Osteoblast (primary cell): ENCODE measurements at regions not wholly inside any gene's neighbourhood (a gene's known extent, or its start where the extent isn't known, plus 50 kb on each side); places are given as distances from the start of the nearest gene placed in this dataset.

Experiments used
- DNase-seq: peaks from one replicate; pipeline ENCODE4 v3.0.0; 2011; ENCODE audit warnings: low spot score, mixed read lengths; ENCODE audit not compliant: insufficient read length; ENCODE audit errors: missing footprints
- H2AFZ ChIP-seq: 2 replicates; pipeline ENCODE4 v1.6.0; 2011; ENCODE audit warnings: mild to moderate bottlenecking, low read length
- H3K27ac ChIP-seq: 2 replicates; pipeline ENCODE4 v1.5.1; 2011; ENCODE audit warnings: mild to moderate bottlenecking, low read depth, low read length, moderate library complexity
- H3K27me3 ChIP-seq: 2 replicates; pipeline ENCODE4 v1.6.0; 2012; ENCODE audit warnings: mild to moderate bottlenecking, control low read depth, inconsistent platforms, low read length, moderate library complexity; ENCODE audit not compliant: insufficient read depth
- H3K36me3 ChIP-seq: 2 replicates; pipeline ENCODE4 v1.5.1; 2011; ENCODE audit warnings: mild to moderate bottlenecking, low read length, control low read depth, moderate library complexity; ENCODE audit not compliant: insufficient read depth
- H3K4me1 ChIP-seq: 2 replicates; pipeline ENCODE4 v1.5.1; 2011; ENCODE audit warnings: mild to moderate bottlenecking, low read length, control low read depth, moderate library complexity; ENCODE audit not compliant: insufficient read depth
- H3K4me2 ChIP-seq: 2 replicates; pipeline ENCODE4 v1.6.0; 2011; ENCODE audit warnings: mild to moderate bottlenecking, low read length; ENCODE audit not compliant: insufficient read depth
- H3K4me3 ChIP-seq: fragments of 200-600 bp; sonication (generic); 3 replicates; pipeline ENCODE4 v1.5.1; 2012; ENCODE audit warnings: mild to moderate bottlenecking, low read length, inconsistent platforms; ENCODE audit not compliant: insufficient read depth
- H3K79me2 ChIP-seq: 2 replicates; pipeline ENCODE4 v1.6.0; 2012; ENCODE audit warnings: mild to moderate bottlenecking, low read length, control low read depth, inconsistent platforms; ENCODE audit not compliant: insufficient read depth
- H3K9me3 ChIP-seq: 2 replicates; pipeline ENCODE4 v1.5.1; 2011; ENCODE audit warnings: low read depth, low read length, control low read depth
- H4K20me1 ChIP-seq: 2 replicates; pipeline ENCODE4 v1.6.0; 2012; ENCODE audit warnings: mild to moderate bottlenecking, low read length, control low read depth; ENCODE audit not compliant: insufficient read depth
- TF ChIP-seq, protein P1 (sequence below): IDR thresholded peaks from 2 replicates; pipeline ENCODE4 v1.5.1; 2011; ENCODE audit warnings: mild to moderate bottlenecking, low read depth, low read length, moderate library complexity; ENCODE audit errors: extremely low read depth

- H3K4me2 ChIP-seq = no peak overlapping the region
- no peak for DNase-seq
- H3K36me3 ChIP-seq = no peaks in the 10 kb centered on the region
- H4K20me1 ChIP-seq = no peaks in the 10 kb centered on the region
- no peaks in the 10 kb centered on the region for H3K27me3 ChIP-seq
- H3K79me2 ChIP-seq = no peaks in the 10 kb centered on the region
- H3K27ac ChIP-seq = no peak overlapping the region
- TF ChIP-seq, protein P1, sequence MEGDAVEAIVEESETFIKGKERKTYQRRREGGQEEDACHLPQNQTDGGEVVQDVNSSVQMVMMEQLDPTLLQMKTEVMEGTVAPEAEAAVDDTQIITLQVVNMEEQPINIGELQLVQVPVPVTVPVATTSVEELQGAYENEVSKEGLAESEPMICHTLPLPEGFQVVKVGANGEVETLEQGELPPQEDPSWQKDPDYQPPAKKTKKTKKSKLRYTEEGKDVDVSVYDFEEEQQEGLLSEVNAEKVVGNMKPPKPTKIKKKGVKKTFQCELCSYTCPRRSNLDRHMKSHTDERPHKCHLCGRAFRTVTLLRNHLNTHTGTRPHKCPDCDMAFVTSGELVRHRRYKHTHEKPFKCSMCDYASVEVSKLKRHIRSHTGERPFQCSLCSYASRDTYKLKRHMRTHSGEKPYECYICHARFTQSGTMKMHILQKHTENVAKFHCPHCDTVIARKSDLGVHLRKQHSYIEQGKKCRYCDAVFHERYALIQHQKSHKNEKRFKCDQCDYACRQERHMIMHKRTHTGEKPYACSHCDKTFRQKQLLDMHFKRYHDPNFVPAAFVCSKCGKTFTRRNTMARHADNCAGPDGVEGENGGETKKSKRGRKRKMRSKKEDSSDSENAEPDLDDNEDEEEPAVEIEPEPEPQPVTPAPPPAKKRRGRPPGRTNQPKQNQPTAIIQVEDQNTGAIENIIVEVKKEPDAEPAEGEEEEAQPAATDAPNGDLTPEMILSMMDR = no peak
- peaks cover 3% of the 10 kb centered on the region for H3K9me3 ChIP-seq
- H3K4me3 ChIP-seq = no peak overlapping the region
- H2AFZ ChIP-seq = no peak overlapping the region
- no peaks in the 10 kb centered on the region for H3K4me1 ChIP-seq
These were observed 361.5 kb upstream of the LARGE1 start for GRCh38 chr22:34281738-34282137.

- Histone ChIP-seq H3K27me3 (no peaks in the 10 kb centered on the region), H3K27ac (no peak overlapping the region), H3K36me3 (no peaks in the 10 kb centered on the region), H3K4me1 (no peaks in the 10 kb centered on the region), H3K4me2 (no peak overlapping the region), H2AFZ (no peak overlapping the region), H4K20me1 (no peaks in the 10 kb centered on the region), H3K9me3 (peaks cover 4% of the 10 kb centered on the region), H3K79me2 (no peaks in the 10 kb centered on the region), H3K4me3 (no peak overlapping the region)
- TF ChIP-seq, protein P1 = no peak
- DNase-seq = no peak
These were observed 363.6 kb upstream of the LARGE1 start for GRCh38 chr22:34283844-34284243.

- H3K9me3 ChIP-seq = peaks cover 4% of the 10 kb centered on the region
- no peak overlapping the region for H3K27ac ChIP-seq
- H3K4me2 ChIP-seq = no peak overlapping the region
- H2AFZ ChIP-seq = no peak overlapping the region
- no peaks in the 10 kb centered on the region for H3K4me1 ChIP-seq
- TF ChIP-seq, protein P1 = no peak
- no peaks in the 10 kb centered on the region for H4K20me1 ChIP-seq
- no peaks in the 10 kb centered on the region for H3K79me2 ChIP-seq
- no peak overlapping the region for H3K4me3 ChIP-seq
- no peaks in the 10 kb centered on the region for H3K36me3 ChIP-seq
- H3K27me3 ChIP-seq = no peaks in the 10 kb centered on the region
- DNase-seq = no peak
These were observed 373.0 kb upstream of the LARGE1 start for GRCh38 chr22:34293324-34293723.

GRCh38 chr22:34294476-34294875 lies 374.2 kb upstream of the LARGE1 start:
- Histone ChIP-seq H3K9me3 (peaks cover 4% of the 10 kb centered on the region), H3K4me2 (no peak overlapping the region), H3K4me1 (no peaks in the 10 kb centered on the region), H3K27ac (no peak overlapping the region), H3K79me2 (no peaks in the 10 kb centered on the region), H3K4me3 (no peak overlapping the region), H2AFZ (no peak overlapping the region), H3K27me3 (no peaks in the 10 kb centered on the region), H4K20me1 (no peaks in the 10 kb centered on the region), H3K36me3 (no peaks in the 10 kb centered on the region)
- TF ChIP-seq, protein P1 = no peak
- no peak for DNase-seq
